ENCODE measurements at regions not wholly inside any gene's neighbourhood (a gene's known extent, or its start where the extent isn't known, plus 50 kb on each side); places are given as distances from the start of the nearest gene placed in this dataset.

DNA sequence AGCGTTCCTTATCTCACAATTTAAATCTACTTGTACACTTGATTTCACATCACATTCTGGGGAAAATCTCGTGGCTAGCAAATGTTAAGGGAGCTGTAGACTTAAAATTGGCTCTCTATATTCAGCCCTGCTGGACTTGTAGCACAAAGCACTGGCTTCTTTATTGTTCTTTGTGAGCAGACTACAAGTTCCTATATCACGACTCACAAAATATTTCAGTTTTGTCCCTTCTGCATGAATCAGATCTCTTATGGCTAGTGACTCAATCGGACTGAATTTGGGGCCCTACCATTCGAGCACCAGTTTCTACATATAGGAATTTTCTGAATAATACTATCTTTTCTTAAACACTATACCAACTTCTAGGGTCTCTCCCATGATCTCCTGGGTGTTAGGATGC is 390.1 kb downstream of the ADAM29 start:
- TF ChIP-seq, protein P1, sequence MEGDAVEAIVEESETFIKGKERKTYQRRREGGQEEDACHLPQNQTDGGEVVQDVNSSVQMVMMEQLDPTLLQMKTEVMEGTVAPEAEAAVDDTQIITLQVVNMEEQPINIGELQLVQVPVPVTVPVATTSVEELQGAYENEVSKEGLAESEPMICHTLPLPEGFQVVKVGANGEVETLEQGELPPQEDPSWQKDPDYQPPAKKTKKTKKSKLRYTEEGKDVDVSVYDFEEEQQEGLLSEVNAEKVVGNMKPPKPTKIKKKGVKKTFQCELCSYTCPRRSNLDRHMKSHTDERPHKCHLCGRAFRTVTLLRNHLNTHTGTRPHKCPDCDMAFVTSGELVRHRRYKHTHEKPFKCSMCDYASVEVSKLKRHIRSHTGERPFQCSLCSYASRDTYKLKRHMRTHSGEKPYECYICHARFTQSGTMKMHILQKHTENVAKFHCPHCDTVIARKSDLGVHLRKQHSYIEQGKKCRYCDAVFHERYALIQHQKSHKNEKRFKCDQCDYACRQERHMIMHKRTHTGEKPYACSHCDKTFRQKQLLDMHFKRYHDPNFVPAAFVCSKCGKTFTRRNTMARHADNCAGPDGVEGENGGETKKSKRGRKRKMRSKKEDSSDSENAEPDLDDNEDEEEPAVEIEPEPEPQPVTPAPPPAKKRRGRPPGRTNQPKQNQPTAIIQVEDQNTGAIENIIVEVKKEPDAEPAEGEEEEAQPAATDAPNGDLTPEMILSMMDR (conservative IDR thresholded peaks at IDR 0.05; ENCODE audit: low read depth, low read length) = no peak
- no peak for TF ChIP-seq EZH2 (IDR thresholded peaks at IDR 0.05; ENCODE audit: borderline replicate concordance, low read depth, low read length, poor library complexity, severe bottlenecking)
